ENCODE measurements at regions not wholly inside any gene's neighbourhood (a gene's known extent, or its start where the extent isn't known, plus 50 kb on each side); places are given as distances from the start of the nearest gene placed in this dataset.
"Not testable (repeated sequence)": the region's sequence is repeated elsewhere in the genome, so short reads cannot be mapped to it uniquely, and the experiment has no call there.

- no peak for DNase-seq (ENCODE audit: low read depth in 2 of 2)
Measured at GRCh38 chr2:234802071-234802844, 149.6 kb upstream of the SH3BP4 start.

GRCh38 chr2:234797566-234798250 lies 154.1 kb upstream of the SH3BP4 start:
- no peak for DNase-seq (ENCODE audit: low read depth in 2 of 2)

GRCh38 chr2:234796045-234796591 lies 155.7 kb upstream of the SH3BP4 start:
- DNase-seq (ENCODE audit: low read depth in 2 of 2): no peak

GRCh38 chr2:234795272-234795920 lies 156.4 kb upstream of the SH3BP4 start:
- DNase-seq (ENCODE audit: low read depth in 2 of 2): no peak

GRCh38 chr2:234794866-234795265 lies 157.0 kb upstream of the SH3BP4 start:
- DNase-seq (ENCODE audit: low read depth in 2 of 2): no peak

GRCh38 chr2:234793212-234793785 lies 158.5 kb upstream of the SH3BP4 start:
- no peak for DNase-seq (ENCODE audit: low read depth in 2 of 2)

GRCh38 chr2:234792621-234793022 lies 159.2 kb upstream of the SH3BP4 start:
- DNase-seq (ENCODE audit: low read depth in 2 of 2): no peak

- DNase-seq (ENCODE audit: low read depth in 2 of 2): not testable (repeated sequence)
Measured at GRCh38 chr2:234792096-234792495, 159.7 kb upstream of the SH3BP4 start.

GRCh38 chr2:234790380-234790779 lies 161.4 kb upstream of the SH3BP4 start:
- DNase-seq (ENCODE audit: low read depth in 2 of 2): no peak

GRCh38 chr2:234789556-234790325 lies 162.1 kb upstream of the SH3BP4 start:
- DNase-seq (ENCODE audit: low read depth in 2 of 2): no peak

GRCh38 chr2:234788841-234789240 lies 163.0 kb upstream of the SH3BP4 start:
- DNase-seq (ENCODE audit: low read depth in 2 of 2): no peak

- no peak for DNase-seq (ENCODE audit: low read depth in 2 of 2)
Measured at GRCh38 chr2:234788381-234788780, 163.4 kb upstream of the SH3BP4 start.

GRCh38 chr2:234787114-234787513 lies 164.7 kb upstream of the SH3BP4 start:
- no peak for DNase-seq (ENCODE audit: low read depth in 2 of 2)

GRCh38 chr2:234773764-234774409 lies 177.9 kb upstream of the SH3BP4 start:
- no peak for DNase-seq (ENCODE audit: low read depth in 2 of 2)

- DNase-seq (ENCODE audit: low read depth in 2 of 2): no peak
Measured at GRCh38 chr2:234773129-234773528, 178.7 kb upstream of the SH3BP4 start.

GRCh38 chr2:234772733-234773060 lies 179.1 kb upstream of the SH3BP4 start:
- no peak for DNase-seq (ENCODE audit: low read depth in 2 of 2)

- no peak for DNase-seq (ENCODE audit: low read depth in 2 of 2)
Measured at GRCh38 chr2:234771980-234772732, 179.7 kb upstream of the SH3BP4 start.

GRCh38 chr2:234771176-234771575 lies 180.6 kb upstream of the SH3BP4 start:
- no peak for DNase-seq (ENCODE audit: low read depth in 2 of 2)

- no peak for DNase-seq (ENCODE audit: low read depth in 2 of 2)
Measured at GRCh38 chr2:234770715-234771141, 181.1 kb upstream of the SH3BP4 start.

- DNase-seq (ENCODE audit: low read depth in 2 of 2): no peak
Measured at GRCh38 chr2:234770031-234770506, 181.7 kb upstream of the SH3BP4 start.
